ENCODE measurements at regions not wholly inside any gene's neighbourhood (a gene's known extent, or its start where the extent isn't known, plus 50 kb on each side); places are given as distances from the start of the nearest gene placed in this dataset.

DNA sequence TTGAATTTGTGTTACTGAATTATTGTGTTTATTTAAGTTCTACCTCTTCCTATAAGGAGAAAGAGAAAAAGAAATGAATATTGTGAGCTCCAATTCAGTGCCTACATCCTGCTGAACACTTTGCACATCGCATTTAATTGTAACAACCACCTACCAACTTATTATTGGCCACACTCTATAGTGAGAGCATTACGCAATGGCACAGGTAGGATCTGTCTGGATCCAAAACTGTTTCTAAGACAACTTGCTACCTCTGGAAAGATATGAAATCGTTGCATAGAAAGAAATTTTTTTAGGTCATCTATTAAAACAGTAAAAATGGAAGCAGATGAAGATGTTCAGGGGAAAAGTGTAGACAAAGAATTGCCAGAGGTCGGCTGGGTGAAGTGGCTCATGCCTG, 227.2 kb upstream of the SNX2 start:
- no peak for FAIRE-seq
- no peak overlapping the region for H3K4me3 ChIP-seq (ENCODE audit: low read depth, low read length)
- H3K27me3 ChIP-seq (ENCODE audit: control insufficient read depth, insufficient read depth, low read length): no peaks in the 10 kb centered on the region
- no peak for TF ChIP-seq CTCF (IDR thresholded peaks at IDR 0.05; ENCODE audit: insufficient read depth, low read length, severe bottlenecking)
- DNase-seq (ENCODE audit: low read depth): no peak
- H3K36me3 ChIP-seq (ENCODE audit: control insufficient read depth, insufficient read depth, low read length): no peaks in the 10 kb centered on the region

GRCh38 chr5:122559676-122560075, 215.2 kb upstream of the SNX2 start:
- no peak for FAIRE-seq
- H3K4me3 ChIP-seq (ENCODE audit: low read depth, low read length): no peak overlapping the region
- no peaks in the 10 kb centered on the region for H3K27me3 ChIP-seq (ENCODE audit: control insufficient read depth, insufficient read depth, low read length)
- DNase-seq (ENCODE audit: low read depth): peak; percentile 38
- H3K36me3 ChIP-seq (ENCODE audit: control insufficient read depth, insufficient read depth, low read length): no peaks in the 10 kb centered on the region
- TF ChIP-seq CTCF (IDR thresholded peaks at IDR 0.05; ENCODE audit: insufficient read depth, low read length, severe bottlenecking): no peak

DNA sequence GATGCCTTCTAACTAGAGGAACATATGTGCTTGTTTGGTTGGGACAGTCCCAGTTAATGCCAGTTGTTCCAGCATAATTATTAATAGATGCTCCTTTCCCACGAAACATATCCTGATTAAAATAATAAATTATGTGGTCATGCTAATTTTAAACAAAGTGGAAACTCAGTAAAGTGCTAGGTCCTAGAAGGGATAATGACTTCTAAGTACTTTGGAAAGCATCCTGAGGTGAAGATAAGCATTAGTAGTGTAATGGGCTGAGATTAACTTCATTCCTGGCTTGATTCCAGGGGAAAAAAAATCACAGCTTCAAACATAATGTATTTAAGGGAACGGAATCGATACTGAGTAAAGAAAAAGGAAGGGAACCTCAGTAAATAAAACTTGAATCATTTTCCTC, 213.7 kb upstream of the SNX2 start:
- no peak for TF ChIP-seq CTCF (IDR thresholded peaks at IDR 0.05; ENCODE audit: insufficient read depth, low read length, severe bottlenecking)
- H3K27me3 ChIP-seq (ENCODE audit: control insufficient read depth, insufficient read depth, low read length): no peaks in the 10 kb centered on the region
- FAIRE-seq (no peak), DNase-seq (ENCODE audit: low read depth) (no peak)
- H3K4me3 ChIP-seq (ENCODE audit: low read depth, low read length): no peak overlapping the region
- H3K36me3 ChIP-seq (ENCODE audit: control insufficient read depth, insufficient read depth, low read length): no peaks in the 10 kb centered on the region

- FAIRE-seq: no peak
Observed at GRCh38 chr5:122565331-122565730, 209.5 kb upstream of the SNX2 start.

DNA sequence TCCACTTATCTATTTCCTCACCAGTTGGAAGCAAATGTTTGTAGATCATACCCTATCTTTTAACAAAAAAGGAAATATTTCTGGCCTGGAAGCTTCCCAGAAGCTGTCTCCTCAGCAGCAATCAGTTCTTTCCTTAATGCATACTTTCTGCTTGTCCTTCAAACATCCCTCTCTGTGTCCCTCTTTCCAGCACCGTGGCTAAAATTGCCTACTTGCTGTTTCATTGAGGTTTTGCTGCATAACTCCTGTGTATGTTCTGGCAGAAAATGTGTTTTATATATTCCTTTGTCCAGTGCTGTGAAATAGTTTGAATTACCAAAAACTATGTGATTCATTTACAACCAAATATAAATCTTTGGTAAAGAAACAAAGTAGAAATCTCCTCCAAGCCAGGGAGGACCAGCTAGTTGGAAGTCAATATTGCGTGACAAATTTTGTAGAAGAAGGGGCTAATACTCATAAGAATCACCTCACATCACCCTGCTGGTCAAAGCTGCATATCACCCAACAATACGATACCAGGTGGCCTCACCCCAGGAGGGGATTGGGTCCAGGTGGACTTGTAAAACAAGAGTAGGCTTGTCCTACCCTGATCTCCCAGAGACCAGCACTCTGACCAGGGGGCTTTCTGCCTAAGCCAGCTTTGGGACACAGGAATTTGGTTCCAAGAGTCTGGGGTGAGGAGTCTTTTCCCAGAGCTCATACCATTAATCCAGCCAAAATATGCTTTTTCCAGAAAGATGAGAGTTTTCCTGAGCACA, 198.4 kb upstream of the SNX2 start:
- H3K27me3 ChIP-seq (ENCODE audit: control insufficient read depth, insufficient read depth, low read length): no peaks in the 10 kb centered on the region
- FAIRE-seq (no peak), DNase-seq (ENCODE audit: low read depth) (no peak)
- TF ChIP-seq CTCF (IDR thresholded peaks at IDR 0.05; ENCODE audit: insufficient read depth, low read length, severe bottlenecking): no peak
- H3K4me3 ChIP-seq (ENCODE audit: low read depth, low read length): no peak overlapping the region
- H3K36me3 ChIP-seq (ENCODE audit: control insufficient read depth, insufficient read depth, low read length): no peaks in the 10 kb centered on the region

More at GRCh38 chr5:122565331-122565730, 209.5 kb upstream of the SNX2 start:
- Histone ChIP-seq H3K36me3 (ENCODE audit: control insufficient read depth, insufficient read depth, low read length) (no peaks in the 10 kb centered on the region), H3K27me3 (ENCODE audit: control insufficient read depth, insufficient read depth, low read length) (no peaks in the 10 kb centered on the region), H3K4me3 (ENCODE audit: low read depth, low read length) (no peak overlapping the region)
- TF ChIP-seq CTCF (IDR thresholded peaks at IDR 0.05; ENCODE audit: insufficient read depth, low read length, severe bottlenecking): no peak
- no peak for DNase-seq (ENCODE audit: low read depth)

- Histone ChIP-seq H3K4me3 (ENCODE audit: low read depth, low read length) (no peak overlapping the region), H3K27me3 (ENCODE audit: control insufficient read depth, insufficient read depth, low read length) (no peaks in the 10 kb centered on the region), H3K36me3 (ENCODE audit: control insufficient read depth, insufficient read depth, low read length) (no peaks in the 10 kb centered on the region)
- FAIRE-seq (no peak), DNase-seq (ENCODE audit: low read depth) (no peak)
- TF ChIP-seq CTCF (IDR thresholded peaks at IDR 0.05; ENCODE audit: insufficient read depth, low read length, severe bottlenecking): no peak
Observed at GRCh38 chr5:122581629-122582028, 193.3 kb upstream of the SNX2 start.

Data from bronchial epithelial cell (primary cell).